Thyroid gland (tissue), 4 donors: ENCODE measurements at regions not wholly inside any gene's neighbourhood (a gene's known extent, or its start where the extent isn't known, plus 50 kb on each side); places are given as distances from the start of the nearest gene placed in this dataset.

Experiments used
- CTCF ChIP-seq, 6 experiments: fragments of 200-600 bp in 3 of 6; fragments of 450-650 bp in 3 of 6; sonication (generic) in 3 of 6; IDR thresholded peaks; one replicate each; pipeline ENCODE4 v1.5.1; 2016 to 2019; ENCODE audit warnings: antibody characterized with exemption in 6 of 6, mild to moderate bottlenecking in 2 of 6, inconsistent platforms in 1 of 6, moderate library complexity in 1 of 6
- POLR2A ChIP-seq, 2 donors: fragments of 450-650 bp; IDR thresholded peaks; one replicate each; pipeline ENCODE4 v1.6.1; 2017; ENCODE audit warnings: antibody characterized with exemption in 2 of 2, mild to moderate bottlenecking in 2 of 2, moderate library complexity in 1 of 2

DNA sequence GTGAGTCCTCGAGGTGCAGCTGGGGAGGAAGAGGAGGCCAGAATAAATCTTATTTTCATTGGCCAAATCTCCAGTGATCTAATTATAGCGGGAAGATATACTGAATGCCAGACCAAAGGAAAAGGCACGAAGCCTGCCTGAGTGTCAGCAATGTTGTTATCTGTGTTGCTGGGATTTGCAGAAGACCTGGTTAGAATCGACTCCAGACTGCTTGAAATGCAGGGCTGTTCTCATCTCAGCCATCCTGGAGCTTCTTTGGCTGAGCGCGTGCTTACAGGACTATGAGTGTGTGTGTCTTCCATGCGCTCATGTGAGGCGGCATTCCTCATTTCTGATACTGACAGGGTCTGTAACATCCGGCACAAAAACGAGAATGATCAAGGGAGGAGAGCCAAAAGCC lies 81.2 kb downstream of the TSN start:
- TF ChIP-seq POLR2A (IDR thresholded peaks at IDR 0.05) (no peak), CTCF (IDR thresholded peaks at IDR 0.05) (no peak)
